ENCODE measurements at regions not wholly inside any gene's neighbourhood (a gene's known extent, or its start where the extent isn't known, plus 50 kb on each side); places are given as distances from the start of the nearest gene placed in this dataset.

- no CpG with 5 or more reads among the region's 2 CpGs for WGBS, 2 donors (ENCODE audit: extremely low coverage in 2 of 2, insufficient read length in 2 of 2, insufficient replicate concordance in 1 of 2)
- H3K4me3 ChIP-seq (ENCODE audit: low read length in 2 of 2), result no peak overlapping the region
Observed at GRCh38 chrX:14094191-14094590, 64.5 kb upstream of the GEMIN8 start.

GRCh38 chrX:14084466-14084865, 54.8 kb upstream of the GEMIN8 start:
- Histone ChIP-seq H2BK5ac (ENCODE audit: low read length) (no peak overlapping the region), H3K4me3 (ENCODE audit: low read length in 2 of 2) (no peak overlapping the region), H3K4me2 (ENCODE audit: insufficient read depth, low read length, poor library complexity, severe bottlenecking) (no peak overlapping the region), H3K9me3 (replicated peaks in 1 of 2; ENCODE audit: control insufficient read depth in 2 of 2, insufficient read depth in 1 of 2, low read depth in 1 of 2, low read length in 2 of 2) (no peaks in the 10 kb centered on the region), H3K27me3 (ENCODE audit: control insufficient read depth in 3 of 3, insufficient read depth in 3 of 3, low read depth in 1 of 3, low read length in 3 of 3) (no peaks in the 10 kb centered on the region), H2AFZ (ENCODE audit: low read length) (no peak overlapping the region), H3K4me1 (ENCODE audit: control insufficient read depth in 2 of 2, insufficient read depth in 1 of 2, low read depth in 1 of 2, low read length in 2 of 2) (no peaks in the 10 kb centered on the region), H3K18ac (ENCODE audit: low read length) (no peak overlapping the region), H2BK12ac (ENCODE audit: low read length) (no peak overlapping the region), H3K23ac (ENCODE audit: low read depth, low read length, poor library complexity) (no peak overlapping the region), H4K8ac (ENCODE audit: low read depth, low read length) (no peak overlapping the region), H4K91ac (ENCODE audit: low read depth, low read length, poor library complexity) (no peak overlapping the region), H2BK120ac (ENCODE audit: low read depth, low read length) (no peak overlapping the region), H3K79me1 (ENCODE audit: low read depth, low read length) (no peaks in the 10 kb centered on the region), H2BK15ac (ENCODE audit: low read length) (no peak overlapping the region), H3K27ac (replicated peaks; ENCODE audit: low read length) (no peak overlapping the region), H3K4ac (ENCODE audit: low read length) (no peak overlapping the region), H2AK5ac (ENCODE audit: low read depth, low read length) (no peak overlapping the region), H3K36me3 (replicated peaks in 1 of 2; ENCODE audit: control insufficient read depth in 2 of 2, insufficient read depth in 2 of 2, low read length in 2 of 2) (no peaks in the 10 kb centered on the region), H3K9ac (ENCODE audit: low read depth, low read length, poor library complexity) (no peak overlapping the region), H3K14ac (ENCODE audit: low read length) (no peak overlapping the region)
- DNase-seq (ENCODE audit: low spot score), result no peak
- no CpG with 5 or more reads among the region's 1 CpG for WGBS, 2 donors (ENCODE audit: extremely low coverage in 2 of 2, insufficient read length in 2 of 2, insufficient replicate concordance in 1 of 2)

More at GRCh38 chrX:14094191-14094590, 64.5 kb upstream of the GEMIN8 start:
- no peak overlapping the region for H3K4me2 ChIP-seq (ENCODE audit: insufficient read depth, low read length, poor library complexity, severe bottlenecking)
- H3K27me3 ChIP-seq (ENCODE audit: control insufficient read depth in 3 of 3, insufficient read depth in 3 of 3, low read depth in 1 of 3, low read length in 3 of 3), result no peaks in the 10 kb centered on the region
- H3K18ac ChIP-seq (ENCODE audit: low read length), result no peak overlapping the region
- H3K23ac ChIP-seq (ENCODE audit: low read depth, low read length, poor library complexity), result no peak overlapping the region
- H4K8ac ChIP-seq (ENCODE audit: low read depth, low read length), result no peak overlapping the region
- no peaks in the 10 kb centered on the region for H3K79me1 ChIP-seq (ENCODE audit: low read depth, low read length)
- H2BK15ac ChIP-seq (ENCODE audit: low read length), result no peak overlapping the region
- no peaks in the 10 kb centered on the region for H3K9me3 ChIP-seq (replicated peaks in 1 of 2; ENCODE audit: control insufficient read depth in 2 of 2, insufficient read depth in 1 of 2, low read depth in 1 of 2, low read length in 2 of 2)
- H4K91ac ChIP-seq (ENCODE audit: low read depth, low read length, poor library complexity), result no peak overlapping the region
- H3K27ac ChIP-seq (replicated peaks; ENCODE audit: low read length), result no peak overlapping the region
- DNase-seq (ENCODE audit: low spot score), result no peak
- no peak overlapping the region for H2BK12ac ChIP-seq (ENCODE audit: low read length)
- H3K4me1 ChIP-seq (ENCODE audit: control insufficient read depth in 2 of 2, insufficient read depth in 1 of 2, low read depth in 1 of 2, low read length in 2 of 2), result no peaks in the 10 kb centered on the region
- H3K9ac ChIP-seq (ENCODE audit: low read depth, low read length, poor library complexity), result no peak overlapping the region
- H2BK120ac ChIP-seq (ENCODE audit: low read depth, low read length), result no peak overlapping the region
- H2BK5ac ChIP-seq (ENCODE audit: low read length), result no peak overlapping the region
- no peak overlapping the region for H2AK5ac ChIP-seq (ENCODE audit: low read depth, low read length)
- no peak overlapping the region for H3K4ac ChIP-seq (ENCODE audit: low read length)
- H3K14ac ChIP-seq (ENCODE audit: low read length), result no peak overlapping the region
- no peaks in the 10 kb centered on the region for H3K36me3 ChIP-seq (replicated peaks in 1 of 2; ENCODE audit: control insufficient read depth in 2 of 2, insufficient read depth in 2 of 2, low read length in 2 of 2)
- H2AFZ ChIP-seq (ENCODE audit: low read length), result no peak overlapping the region

- no peaks in the 10 kb centered on the region for H3K36me3 ChIP-seq (replicated peaks in 1 of 2; ENCODE audit: control insufficient read depth in 2 of 2, insufficient read depth in 2 of 2, low read length in 2 of 2)
- no peak overlapping the region for H2AFZ ChIP-seq (ENCODE audit: low read length)
- no peak for DNase-seq (ENCODE audit: low spot score)
- no peaks in the 10 kb centered on the region for H3K4me1 ChIP-seq (ENCODE audit: control insufficient read depth in 2 of 2, insufficient read depth in 1 of 2, low read depth in 1 of 2, low read length in 2 of 2)
- H2AK5ac ChIP-seq (ENCODE audit: low read depth, low read length), result no peak overlapping the region
- no peak overlapping the region for H3K4me2 ChIP-seq (ENCODE audit: insufficient read depth, low read length, poor library complexity, severe bottlenecking)
- no peak overlapping the region for H3K4ac ChIP-seq (ENCODE audit: low read length)
- no peaks in the 10 kb centered on the region for H3K9me3 ChIP-seq (replicated peaks in 1 of 2; ENCODE audit: control insufficient read depth in 2 of 2, insufficient read depth in 1 of 2, low read depth in 1 of 2, low read length in 2 of 2)
- no peak overlapping the region for H3K18ac ChIP-seq (ENCODE audit: low read length)
- no peaks in the 10 kb centered on the region for H3K79me1 ChIP-seq (ENCODE audit: low read depth, low read length)
- no peak overlapping the region for H3K9ac ChIP-seq (ENCODE audit: low read depth, low read length, poor library complexity)
- H4K91ac ChIP-seq (ENCODE audit: low read depth, low read length, poor library complexity), result no peak overlapping the region
- H3K14ac ChIP-seq (ENCODE audit: low read length), result no peak overlapping the region
- no peak overlapping the region for H3K4me3 ChIP-seq (ENCODE audit: low read length in 2 of 2)
- H2BK12ac ChIP-seq (ENCODE audit: low read length), result no peak overlapping the region
- H3K23ac ChIP-seq (ENCODE audit: low read depth, low read length, poor library complexity), result no peak overlapping the region
- no peak overlapping the region for H2BK120ac ChIP-seq (ENCODE audit: low read depth, low read length)
- H2BK15ac ChIP-seq (ENCODE audit: low read length), result no peak overlapping the region
- no peaks in the 10 kb centered on the region for H3K27me3 ChIP-seq (ENCODE audit: control insufficient read depth in 3 of 3, insufficient read depth in 3 of 3, low read depth in 1 of 3, low read length in 3 of 3)
- no peak overlapping the region for H3K27ac ChIP-seq (replicated peaks; ENCODE audit: low read length)
- H4K8ac ChIP-seq (ENCODE audit: low read depth, low read length), result no peak overlapping the region
- no peak overlapping the region for H2BK5ac ChIP-seq (ENCODE audit: low read length)
Observed at GRCh38 chrX:14083783-14084182, 54.1 kb upstream of the GEMIN8 start.

GRCh38 chrX:14079891-14080430, 50.3 kb upstream of the GEMIN8 start:
- DNase-seq (ENCODE audit: low spot score), result no peak
- Histone ChIP-seq H3K36me3 (replicated peaks in 1 of 2; ENCODE audit: control insufficient read depth in 2 of 2, insufficient read depth in 2 of 2, low read length in 2 of 2) (no peaks in the 10 kb centered on the region), H3K9me3 (replicated peaks in 1 of 2; ENCODE audit: control insufficient read depth in 2 of 2, insufficient read depth in 1 of 2, low read depth in 1 of 2, low read length in 2 of 2) (no peaks in the 10 kb centered on the region), H3K4me3 (ENCODE audit: low read length in 2 of 2) (no peak overlapping the region), H3K23ac (ENCODE audit: low read depth, low read length, poor library complexity) (no peak overlapping the region), H3K4me2 (ENCODE audit: insufficient read depth, low read length, poor library complexity, severe bottlenecking) (no peak overlapping the region), H2BK12ac (ENCODE audit: low read length) (no peak overlapping the region), H2BK15ac (ENCODE audit: low read length) (no peak overlapping the region), H2AK5ac (ENCODE audit: low read depth, low read length) (no peak overlapping the region), H3K79me1 (ENCODE audit: low read depth, low read length) (no peaks in the 10 kb centered on the region), H3K27ac (replicated peaks; ENCODE audit: low read length) (no peak overlapping the region), H4K8ac (ENCODE audit: low read depth, low read length) (no peak overlapping the region), H4K91ac (ENCODE audit: low read depth, low read length, poor library complexity) (no peak overlapping the region), H3K4me1 (ENCODE audit: control insufficient read depth in 2 of 2, insufficient read depth in 1 of 2, low read depth in 1 of 2, low read length in 2 of 2) (no peaks in the 10 kb centered on the region), H2AFZ (ENCODE audit: low read length) (no peak overlapping the region), H3K9ac (ENCODE audit: low read depth, low read length, poor library complexity) (no peak overlapping the region), H3K4ac (ENCODE audit: low read length) (no peak overlapping the region), H2BK120ac (ENCODE audit: low read depth, low read length) (no peak overlapping the region), H2BK5ac (ENCODE audit: low read length) (no peak overlapping the region), H3K14ac (ENCODE audit: low read length) (no peak overlapping the region), H3K27me3 (ENCODE audit: control insufficient read depth in 3 of 3, insufficient read depth in 3 of 3, low read depth in 1 of 3, low read length in 3 of 3) (no peaks in the 10 kb centered on the region), H3K18ac (ENCODE audit: low read length) (no peak overlapping the region)
- no CpG with 5 or more reads among the region's 2 CpGs for WGBS, 2 donors (ENCODE audit: extremely low coverage in 2 of 2, insufficient read length in 2 of 2, insufficient replicate concordance in 1 of 2)
